ENCODE measurements at regions not wholly inside any gene's neighbourhood (a gene's known extent, or its start where the extent isn't known, plus 50 kb on each side); places are given as distances from the start of the nearest gene placed in this dataset.

DNA sequence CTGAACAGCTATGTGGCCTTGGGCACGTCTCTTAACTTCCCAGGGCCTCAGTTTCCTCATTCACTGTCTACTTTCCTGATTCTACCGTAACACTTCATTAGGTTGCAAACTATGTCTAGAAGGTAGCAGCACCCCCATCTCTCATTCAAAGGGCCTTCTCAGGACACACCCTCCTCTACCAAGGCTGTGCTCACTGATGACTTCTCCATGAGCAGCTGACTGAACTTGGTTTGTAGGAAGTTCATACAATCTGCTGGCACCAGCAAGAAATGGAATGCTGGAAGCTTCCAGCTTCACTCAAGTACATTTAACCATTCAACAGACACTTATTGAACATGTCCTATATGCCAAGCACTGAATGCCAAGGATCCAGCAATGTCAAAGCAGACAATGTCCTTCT is 250.8 kb upstream of the CTAGE1 start:
- TF ChIP-seq, protein P1, sequence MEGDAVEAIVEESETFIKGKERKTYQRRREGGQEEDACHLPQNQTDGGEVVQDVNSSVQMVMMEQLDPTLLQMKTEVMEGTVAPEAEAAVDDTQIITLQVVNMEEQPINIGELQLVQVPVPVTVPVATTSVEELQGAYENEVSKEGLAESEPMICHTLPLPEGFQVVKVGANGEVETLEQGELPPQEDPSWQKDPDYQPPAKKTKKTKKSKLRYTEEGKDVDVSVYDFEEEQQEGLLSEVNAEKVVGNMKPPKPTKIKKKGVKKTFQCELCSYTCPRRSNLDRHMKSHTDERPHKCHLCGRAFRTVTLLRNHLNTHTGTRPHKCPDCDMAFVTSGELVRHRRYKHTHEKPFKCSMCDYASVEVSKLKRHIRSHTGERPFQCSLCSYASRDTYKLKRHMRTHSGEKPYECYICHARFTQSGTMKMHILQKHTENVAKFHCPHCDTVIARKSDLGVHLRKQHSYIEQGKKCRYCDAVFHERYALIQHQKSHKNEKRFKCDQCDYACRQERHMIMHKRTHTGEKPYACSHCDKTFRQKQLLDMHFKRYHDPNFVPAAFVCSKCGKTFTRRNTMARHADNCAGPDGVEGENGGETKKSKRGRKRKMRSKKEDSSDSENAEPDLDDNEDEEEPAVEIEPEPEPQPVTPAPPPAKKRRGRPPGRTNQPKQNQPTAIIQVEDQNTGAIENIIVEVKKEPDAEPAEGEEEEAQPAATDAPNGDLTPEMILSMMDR (IDR thresholded peaks at IDR 0.05): no peak
- no peak for TF ChIP-seq POLR2A (IDR thresholded peaks at IDR 0.05)
- TF ChIP-seq EP300 (IDR thresholded peaks at IDR 0.05): no peak

Data from suprapubic skin (tissue), 3 donors.